ENCODE measurements at regions not wholly inside any gene's neighbourhood (a gene's known extent, or its start where the extent isn't known, plus 50 kb on each side); places are given as distances from the start of the nearest gene placed in this dataset.

GRCh38 chr7:13333371-13333770 lies 645.9 kb downstream of the ARL4A start:
- Histone ChIP-seq H3K27me3 (no peaks in the 10 kb centered on the region), H3K36me3 (no peaks in the 10 kb centered on the region), H3K9me3 (no peaks in the 10 kb centered on the region), H3K27ac (no peak overlapping the region), H3K4me1 (no peaks in the 10 kb centered on the region), H3K4me3 (no peak overlapping the region)
- DNase-seq (ENCODE audit: low spot score in 2 of 2) = no peak
- 47% methylated on average over 1 of the region's 1 CpG for WGBS
- no peak for TF ChIP-seq EP300 (IDR thresholded peaks at IDR 0.05)
- no peak for TF ChIP-seq POLR2A (IDR thresholded peaks at IDR 0.05)
- TF ChIP-seq CTCF (IDR thresholded peaks at IDR 0.05) = no peak
- no peak for TF ChIP-seq POLR2AphosphoS5 (IDR thresholded peaks at IDR 0.05)

GRCh38 chr7:13336227-13336626 lies 648.8 kb downstream of the ARL4A start:
- no peak for DNase-seq (ENCODE audit: low spot score in 2 of 2)
- H3K27ac ChIP-seq = no peak overlapping the region
- H3K9me3 ChIP-seq = no peaks in the 10 kb centered on the region
- no peak overlapping the region for H3K4me3 ChIP-seq
- no peaks in the 10 kb centered on the region for H3K4me1 ChIP-seq
- no peaks in the 10 kb centered on the region for H3K36me3 ChIP-seq
- no peak for TF ChIP-seq POLR2AphosphoS5 (IDR thresholded peaks at IDR 0.05)
- no peak for TF ChIP-seq CTCF (IDR thresholded peaks at IDR 0.05)
- TF ChIP-seq POLR2A (IDR thresholded peaks at IDR 0.05) = no peak
- no peak for TF ChIP-seq EP300 (IDR thresholded peaks at IDR 0.05)
- no peaks in the 10 kb centered on the region for H3K27me3 ChIP-seq
- WGBS = 30% methylated on average over 4 of the region's 4 CpGs

- TF ChIP-seq EP300 (IDR thresholded peaks at IDR 0.05) (no peak), POLR2A (IDR thresholded peaks at IDR 0.05) (no peak), POLR2AphosphoS5 (IDR thresholded peaks at IDR 0.05) (no peak), CTCF (IDR thresholded peaks at IDR 0.05) (no peak)
- Histone ChIP-seq H3K27ac (no peak overlapping the region), H3K36me3 (no peaks in the 10 kb centered on the region), H3K4me3 (no peak overlapping the region), H3K27me3 (no peaks in the 10 kb centered on the region), H3K9me3 (no peaks in the 10 kb centered on the region), H3K4me1 (no peaks in the 10 kb centered on the region)
- WGBS = 76% methylated on average over 1 of the region's 1 CpG
- no peak for DNase-seq (ENCODE audit: low spot score in 2 of 2)
Measured at GRCh38 chr7:13352677-13353076, 636.8 kb downstream of the ETV1 start.

GRCh38 chr7:13359656-13360055 lies 629.8 kb downstream of the ETV1 start:
- Histone ChIP-seq H3K4me3 (no peak overlapping the region), H3K27ac (no peak overlapping the region), H3K36me3 (no peaks in the 10 kb centered on the region), H3K27me3 (no peaks in the 10 kb centered on the region), H3K9me3 (no peaks in the 10 kb centered on the region), H3K4me1 (no peaks in the 10 kb centered on the region)
- no peak for DNase-seq (ENCODE audit: low spot score in 2 of 2)
- 95% methylated on average over 10 of the region's 10 CpGs for WGBS
- no peak for TF ChIP-seq POLR2A (IDR thresholded peaks at IDR 0.05)
- no peak for TF ChIP-seq CTCF (IDR thresholded peaks at IDR 0.05)
- no peak for TF ChIP-seq EP300 (IDR thresholded peaks at IDR 0.05)

- 88% methylated on average over 1 of the region's 1 CpG for WGBS
- no peak overlapping the region for H3K27ac ChIP-seq
- H3K4me3 ChIP-seq = no peak overlapping the region
- no peak for DNase-seq (ENCODE audit: low spot score in 2 of 2)
- H3K36me3 ChIP-seq = no peaks in the 10 kb centered on the region
- H3K4me1 ChIP-seq = no peaks in the 10 kb centered on the region
- H3K9me3 ChIP-seq = no peaks in the 10 kb centered on the region
- no peaks in the 10 kb centered on the region for H3K27me3 ChIP-seq
- TF ChIP-seq CTCF (IDR thresholded peaks at IDR 0.05) (no peak), EP300 (IDR thresholded peaks at IDR 0.05) (no peak), POLR2A (IDR thresholded peaks at IDR 0.05) (no peak), POLR2AphosphoS5 (IDR thresholded peaks at IDR 0.05) (no peak)
Measured at GRCh38 chr7:13386741-13387140, 602.7 kb downstream of the ETV1 start.

Measured in suprapubic skin (tissue), 4 donors.